ENCODE measurements at regions not wholly inside any gene's neighbourhood (a gene's known extent, or its start where the extent isn't known, plus 50 kb on each side); places are given as distances from the start of the nearest gene placed in this dataset.

DNA sequence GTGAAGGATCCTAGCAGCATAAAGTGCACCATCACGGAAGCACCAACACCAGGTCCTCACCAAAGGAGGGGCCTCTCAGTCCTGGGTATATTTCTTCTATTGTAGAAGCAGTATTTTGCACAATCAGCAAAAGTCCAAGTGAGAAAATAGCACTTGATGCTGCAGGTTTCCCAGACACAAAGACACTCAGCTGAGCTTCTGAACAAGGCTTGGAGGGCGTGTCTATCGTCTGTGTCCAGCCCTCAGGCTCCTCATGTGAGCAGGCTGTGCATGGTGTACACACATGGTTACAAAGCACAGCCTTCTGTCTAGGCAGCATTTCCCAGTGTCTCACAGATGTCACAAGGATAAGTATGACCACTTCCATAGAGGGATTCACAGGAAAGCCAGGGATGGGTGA is 98.3 kb upstream of the SPATA12 start:
- Mint-ChIP-seq H3K27ac (no peak overlapping the region), H3K4me3 (no peak overlapping the region), H3K4me1 (no peaks in the 10 kb centered on the region), H3K36me3 (no peaks in the 10 kb centered on the region), H3K9me3 (peaks cover 0 to 3% (median 0%) of the 10 kb centered on the region in 7 donors), H3K27me3 (ENCODE audit: low read depth in 3 of 3) (peaks cover 0 to 2% (median 2%) of the 10 kb centered on the region in 3 donors)
- Histone ChIP-seq H3K9ac (ENCODE audit: insufficient read depth, low read length, poor library complexity, severe bottlenecking) (no peak overlapping the region), H3K4me3 (replicated peaks in 1 of 3; ENCODE audit: low read depth in 2 of 3, low read length in 3 of 3) (no peak overlapping the region), H3K36me3 (replicated peaks in 1 of 2; ENCODE audit: control insufficient read depth in 1 of 2, insufficient read depth in 2 of 2, low read length in 2 of 2) (no peaks in the 10 kb centered on the region), H3K4me2 (replicated peaks; ENCODE audit: extremely low read depth, low read length, poor library complexity, severe bottlenecking) (no peak overlapping the region), H3K9me3 (replicated peaks in 1 of 2; ENCODE audit: control insufficient read depth in 1 of 2, insufficient read depth in 1 of 2, low read length in 2 of 2) (peaks cover 0 to 3% of the 10 kb centered on the region in 2 donors), H2AFZ (ENCODE audit: insufficient read depth, low read depth, low read length, poor library complexity, severe bottlenecking) (no peak overlapping the region), H3K27ac (ENCODE audit: low read depth in 1 of 2, low read length in 2 of 2) (no peak overlapping the region), H3K79me2 (ENCODE audit: insufficient read depth, low read length) (no peaks in the 10 kb centered on the region), H3K27me3 (ENCODE audit: control insufficient read depth in 2 of 2, insufficient read depth in 2 of 2, low read length in 2 of 2) (no peaks in the 10 kb centered on the region), H3K4me1 (ENCODE audit: control insufficient read depth in 1 of 2, insufficient read depth in 2 of 2, low read length in 2 of 2) (no peaks in the 10 kb centered on the region), H4K20me1 (ENCODE audit: insufficient read depth, low read length) (no peaks in the 10 kb centered on the region)
- TF ChIP-seq, protein P1, sequence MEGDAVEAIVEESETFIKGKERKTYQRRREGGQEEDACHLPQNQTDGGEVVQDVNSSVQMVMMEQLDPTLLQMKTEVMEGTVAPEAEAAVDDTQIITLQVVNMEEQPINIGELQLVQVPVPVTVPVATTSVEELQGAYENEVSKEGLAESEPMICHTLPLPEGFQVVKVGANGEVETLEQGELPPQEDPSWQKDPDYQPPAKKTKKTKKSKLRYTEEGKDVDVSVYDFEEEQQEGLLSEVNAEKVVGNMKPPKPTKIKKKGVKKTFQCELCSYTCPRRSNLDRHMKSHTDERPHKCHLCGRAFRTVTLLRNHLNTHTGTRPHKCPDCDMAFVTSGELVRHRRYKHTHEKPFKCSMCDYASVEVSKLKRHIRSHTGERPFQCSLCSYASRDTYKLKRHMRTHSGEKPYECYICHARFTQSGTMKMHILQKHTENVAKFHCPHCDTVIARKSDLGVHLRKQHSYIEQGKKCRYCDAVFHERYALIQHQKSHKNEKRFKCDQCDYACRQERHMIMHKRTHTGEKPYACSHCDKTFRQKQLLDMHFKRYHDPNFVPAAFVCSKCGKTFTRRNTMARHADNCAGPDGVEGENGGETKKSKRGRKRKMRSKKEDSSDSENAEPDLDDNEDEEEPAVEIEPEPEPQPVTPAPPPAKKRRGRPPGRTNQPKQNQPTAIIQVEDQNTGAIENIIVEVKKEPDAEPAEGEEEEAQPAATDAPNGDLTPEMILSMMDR (IDR thresholded peaks at IDR 0.05): no peak
- WGBS (ENCODE audit: insufficient coverage): 92% methylated on average over 2 of the region's 3 CpGs
- intact Hi-C loops (cut with micrococcal nuclease): loop anchor here in 1 of 2 donors (10.0 kb wide), 1 partner anchor 47 kb away; no protein-coding TSS in a partner anchor
- no peak for DNase-seq

DNA sequence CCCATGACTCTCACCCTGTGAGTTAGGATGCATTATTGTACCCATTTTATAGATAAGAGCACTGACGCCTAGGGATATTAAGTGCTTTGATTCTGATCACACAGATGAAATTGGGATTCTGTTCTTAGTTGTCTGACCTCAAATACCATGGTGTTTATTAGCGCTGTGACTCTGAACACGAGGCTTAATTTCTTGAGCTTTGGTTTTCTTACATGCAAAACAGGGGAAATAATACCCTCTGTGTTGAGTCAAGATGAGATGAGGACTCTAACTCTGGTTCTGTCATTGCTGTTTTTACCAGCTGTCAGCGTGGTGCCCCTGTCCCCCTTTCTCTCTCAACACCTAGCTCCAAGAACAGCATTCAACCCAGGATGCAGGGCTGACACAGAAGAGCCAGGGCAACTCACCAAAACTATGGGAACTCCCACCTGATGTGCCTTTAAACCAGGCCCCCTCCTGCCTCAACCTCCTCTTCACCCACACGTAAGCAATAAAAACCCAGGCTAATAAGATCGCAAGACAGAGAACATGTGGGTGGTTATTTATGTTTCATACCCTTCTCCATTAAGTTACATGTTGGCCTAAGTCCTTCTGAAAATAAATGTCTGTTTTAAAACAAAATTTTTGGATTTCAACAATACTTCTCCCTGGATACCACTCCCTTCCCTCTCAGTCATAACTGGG is 100.1 kb upstream of the SPATA12 start:
- Mint-ChIP-seq H3K9me3 (peaks cover 0 to 2% (median 0%) of the 10 kb centered on the region in 7 donors), H3K27ac (peak overlapping the region in 1 of 7 donors; percentile 37), H3K27me3 (ENCODE audit: low read depth in 3 of 3) (peaks cover 0 to 3% (median 2%) of the 10 kb centered on the region in 3 donors), H3K36me3 (no peaks in the 10 kb centered on the region), H3K4me3 (no peak overlapping the region), H3K4me1 (no peaks in the 10 kb centered on the region)
- Histone ChIP-seq H3K4me1 (ENCODE audit: control insufficient read depth in 1 of 2, insufficient read depth in 2 of 2, low read length in 2 of 2) (no peaks in the 10 kb centered on the region), H3K27ac (ENCODE audit: low read depth in 1 of 2, low read length in 2 of 2) (no peak overlapping the region), H3K9ac (ENCODE audit: insufficient read depth, low read length, poor library complexity, severe bottlenecking) (no peak overlapping the region), H3K4me3 (replicated peaks in 1 of 3; ENCODE audit: low read depth in 2 of 3, low read length in 3 of 3) (no peak overlapping the region), H2AFZ (ENCODE audit: insufficient read depth, low read depth, low read length, poor library complexity, severe bottlenecking) (no peak overlapping the region), H3K4me2 (replicated peaks; ENCODE audit: extremely low read depth, low read length, poor library complexity, severe bottlenecking) (no peak overlapping the region), H3K36me3 (replicated peaks in 1 of 2; ENCODE audit: control insufficient read depth in 1 of 2, insufficient read depth in 2 of 2, low read length in 2 of 2) (no peaks in the 10 kb centered on the region), H3K79me2 (ENCODE audit: insufficient read depth, low read length) (no peaks in the 10 kb centered on the region), H3K9me3 (replicated peaks in 1 of 2; ENCODE audit: control insufficient read depth in 1 of 2, insufficient read depth in 1 of 2, low read length in 2 of 2) (peaks cover 0 to 3% of the 10 kb centered on the region in 2 donors), H3K27me3 (ENCODE audit: control insufficient read depth in 2 of 2, insufficient read depth in 2 of 2, low read length in 2 of 2) (no peaks in the 10 kb centered on the region), H4K20me1 (ENCODE audit: insufficient read depth, low read length) (no peaks in the 10 kb centered on the region)
- intact Hi-C loops (cut with micrococcal nuclease): loop anchor here in 1 of 2 donors (10.0 kb wide), 1 partner anchor 46 kb away; no protein-coding TSS in a partner anchor
- 93% methylated on average over 3 of the region's 6 CpGs for WGBS (ENCODE audit: insufficient coverage)
- TF ChIP-seq, protein P1 (IDR thresholded peaks at IDR 0.05): no peak
- DNase-seq: no peak
